SK-N-MC (cell line): ENCODE measurements at regions not wholly inside any gene's neighbourhood (a gene's known extent, or its start where the extent isn't known, plus 50 kb on each side); places are given as distances from the start of the nearest gene placed in this dataset.

Experiments used
- EZH2 ChIP-seq: fragments of 200-600 bp; sonication (generic); IDR thresholded peaks from one replicate; pipeline ENCODE4 v1.6.1; 2017; ENCODE audit warnings: antibody characterized with exemption
- FOXP2 ChIP-seq: optimal IDR thresholded peaks from 2 replicates; pipeline ENCODE3; 2011; ENCODE audit warnings: mild to moderate bottlenecking, moderate library complexity; ENCODE audit not compliant: insufficient read depth; ENCODE audit errors: extremely low read length, control extremely low read depth
- POLR2AphosphoS5 ChIP-seq: IDR thresholded peaks from 2 replicates; pipeline ENCODE4 v1.6.1; 2012; ENCODE audit warnings: mild to moderate bottlenecking, low read depth, low read length, borderline replicate concordance

DNA sequence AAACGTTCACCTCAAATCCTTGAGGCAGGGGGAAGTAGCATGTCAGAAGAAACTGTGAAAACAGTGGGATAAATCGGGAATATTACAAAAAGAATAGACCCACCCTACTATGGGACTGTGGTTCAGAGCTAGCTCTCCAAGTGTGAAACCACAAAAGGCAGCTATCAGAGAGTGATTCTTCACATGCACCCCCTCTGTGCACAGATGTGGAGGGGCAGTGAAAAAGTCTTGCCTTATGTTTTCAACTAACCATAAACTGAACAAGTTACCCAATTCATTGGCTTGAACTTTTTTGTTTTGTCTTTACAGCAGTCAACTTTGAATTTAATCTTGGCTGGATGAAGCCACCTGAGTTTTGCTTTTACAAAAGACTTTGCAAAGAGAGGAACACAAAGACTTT is 98.8 kb upstream of the NR4A3 start:
- no peak for TF ChIP-seq POLR2AphosphoS5
- no peak for TF ChIP-seq EZH2
- TF ChIP-seq FOXP2: no peak
